ENCODE measurements at regions not wholly inside any gene's neighbourhood (a gene's known extent, or its start where the extent isn't known, plus 50 kb on each side); places are given as distances from the start of the nearest gene placed in this dataset.

GRCh38 chr5:171568389-171568788 lies 148.9 kb downstream of the FGF18 start:
- WGBS (ENCODE audit: extremely low coverage, insufficient coverage, insufficient read length): no CpG with 5 or more reads among the region's 1 CpG
- Histone ChIP-seq H4K12ac (ENCODE audit: low read depth, low read length) (no peak overlapping the region), H3K4me1 (ENCODE audit: control insufficient read depth in 1 of 2, insufficient read depth in 2 of 2, low read length in 2 of 2) (no peaks in the 10 kb centered on the region), H3K9me3 (ENCODE audit: insufficient read depth, low read depth, low read length) (no peaks in the 10 kb centered on the region), H2BK12ac (ENCODE audit: low read length) (no peak overlapping the region), H3K4me2 (ENCODE audit: low read length) (no peak overlapping the region), H3K36me3 (ENCODE audit: control insufficient read depth in 1 of 2, insufficient read depth in 2 of 2, low read length in 2 of 2) (no peaks in the 10 kb centered on the region), H4K8ac (ENCODE audit: low read depth, low read length) (no peak overlapping the region), H3K27ac (ENCODE audit: low read depth, low read length) (no peak overlapping the region), H3K79me1 (ENCODE audit: low read length) (no peaks in the 10 kb centered on the region), H2BK5ac (ENCODE audit: low read depth, low read length, poor library complexity) (no peak overlapping the region), H3K14ac (ENCODE audit: low read length) (no peak overlapping the region), H3K4ac (ENCODE audit: low read depth, low read length) (no peak overlapping the region), H3K23ac (ENCODE audit: low read length) (no peak overlapping the region), H2AK5ac (ENCODE audit: low read length) (no peak overlapping the region), H2BK120ac (ENCODE audit: insufficient read depth, low read length, poor library complexity) (no peak overlapping the region), H3K27me3 (ENCODE audit: insufficient read depth, low read length) (no peaks in the 10 kb centered on the region), H3K18ac (ENCODE audit: low read length) (no peak overlapping the region), H3K79me2 (ENCODE audit: control insufficient read depth, insufficient read depth, low read length, poor library complexity) (no peaks in the 10 kb centered on the region), H3K4me3 (ENCODE audit: low read depth, low read length) (no peak overlapping the region), H2AFZ (ENCODE audit: insufficient read depth, low read length, poor library complexity) (no peak overlapping the region), H4K91ac (ENCODE audit: low read depth, low read length) (no peak overlapping the region), H3K9ac (ENCODE audit: low read length) (no peak overlapping the region)
- no peak for DNase-seq

- H3K79me1 ChIP-seq (ENCODE audit: low read length): no peaks in the 10 kb centered on the region
- H2BK12ac ChIP-seq (ENCODE audit: low read length): no peak overlapping the region
- no peaks in the 10 kb centered on the region for H3K9me3 ChIP-seq (ENCODE audit: insufficient read depth, low read depth, low read length)
- no peak for DNase-seq
- H3K4me1 ChIP-seq (ENCODE audit: control insufficient read depth in 1 of 2, insufficient read depth in 2 of 2, low read length in 2 of 2): no peaks in the 10 kb centered on the region
- no peak overlapping the region for H3K18ac ChIP-seq (ENCODE audit: low read length)
- H3K27me3 ChIP-seq (ENCODE audit: insufficient read depth, low read length): no peaks in the 10 kb centered on the region
- H3K27ac ChIP-seq (ENCODE audit: low read depth, low read length): no peak overlapping the region
- H2AK5ac ChIP-seq (ENCODE audit: low read length): no peak overlapping the region
- H4K12ac ChIP-seq (ENCODE audit: low read depth, low read length): no peak overlapping the region
- no CpG with 5 or more reads among the region's 1 CpG for WGBS (ENCODE audit: extremely low coverage, insufficient coverage, insufficient read length)
- no peak overlapping the region for H3K4ac ChIP-seq (ENCODE audit: low read depth, low read length)
- no peak overlapping the region for H3K4me2 ChIP-seq (ENCODE audit: low read length)
- H3K4me3 ChIP-seq (ENCODE audit: low read depth, low read length): no peak overlapping the region
- H4K91ac ChIP-seq (ENCODE audit: low read depth, low read length): no peak overlapping the region
- H3K14ac ChIP-seq (ENCODE audit: low read length): no peak overlapping the region
- H3K36me3 ChIP-seq (ENCODE audit: control insufficient read depth in 1 of 2, insufficient read depth in 2 of 2, low read length in 2 of 2): no peaks in the 10 kb centered on the region
- no peaks in the 10 kb centered on the region for H3K79me2 ChIP-seq (ENCODE audit: control insufficient read depth, insufficient read depth, low read length, poor library complexity)
- no peak overlapping the region for H2BK5ac ChIP-seq (ENCODE audit: low read depth, low read length, poor library complexity)
- no peak overlapping the region for H3K9ac ChIP-seq (ENCODE audit: low read length)
- no peak overlapping the region for H2AFZ ChIP-seq (ENCODE audit: insufficient read depth, low read length, poor library complexity)
- no peak overlapping the region for H3K23ac ChIP-seq (ENCODE audit: low read length)
- no peak overlapping the region for H2BK120ac ChIP-seq (ENCODE audit: insufficient read depth, low read length, poor library complexity)
- H4K8ac ChIP-seq (ENCODE audit: low read depth, low read length): no peak overlapping the region
These were observed 149.7 kb downstream of the FGF18 start for GRCh38 chr5:171569065-171569712.

GRCh38 chr5:171570244-171570825 lies 150.9 kb downstream of the FGF18 start:
- Histone ChIP-seq H4K91ac (ENCODE audit: low read depth, low read length) (no peak overlapping the region), H3K79me2 (ENCODE audit: control insufficient read depth, insufficient read depth, low read length, poor library complexity) (no peaks in the 10 kb centered on the region), H4K8ac (ENCODE audit: low read depth, low read length) (no peak overlapping the region), H3K27ac (ENCODE audit: low read depth, low read length) (no peak overlapping the region), H2BK12ac (ENCODE audit: low read length) (no peak overlapping the region), H3K9ac (ENCODE audit: low read length) (no peak overlapping the region), H2AK5ac (ENCODE audit: low read length) (no peak overlapping the region), H2AFZ (ENCODE audit: insufficient read depth, low read length, poor library complexity) (no peak overlapping the region), H3K79me1 (ENCODE audit: low read length) (no peaks in the 10 kb centered on the region), H3K4me2 (ENCODE audit: low read length) (no peak overlapping the region), H3K18ac (ENCODE audit: low read length) (no peak overlapping the region), H2BK5ac (ENCODE audit: low read depth, low read length, poor library complexity) (no peak overlapping the region), H3K14ac (ENCODE audit: low read length) (no peak overlapping the region), H2BK120ac (ENCODE audit: insufficient read depth, low read length, poor library complexity) (no peak overlapping the region), H3K4me1 (ENCODE audit: control insufficient read depth in 1 of 2, insufficient read depth in 2 of 2, low read length in 2 of 2) (no peaks in the 10 kb centered on the region), H3K23ac (ENCODE audit: low read length) (no peak overlapping the region), H3K9me3 (ENCODE audit: insufficient read depth, low read depth, low read length) (no peaks in the 10 kb centered on the region), H3K36me3 (ENCODE audit: control insufficient read depth in 1 of 2, insufficient read depth in 2 of 2, low read length in 2 of 2) (no peaks in the 10 kb centered on the region), H3K27me3 (ENCODE audit: insufficient read depth, low read length) (no peaks in the 10 kb centered on the region), H3K4me3 (ENCODE audit: low read depth, low read length) (no peak overlapping the region), H4K12ac (ENCODE audit: low read depth, low read length) (no peak overlapping the region), H3K4ac (ENCODE audit: low read depth, low read length) (no peak overlapping the region)
- no CpG with 5 or more reads among the region's 2 CpGs for WGBS (ENCODE audit: extremely low coverage, insufficient coverage, insufficient read length)
- DNase-seq: no peak

GRCh38 chr5:171571663-171572062 lies 152.2 kb downstream of the FGF18 start:
- H3K27me3 ChIP-seq (ENCODE audit: insufficient read depth, low read length): no peaks in the 10 kb centered on the region
- no peak overlapping the region for H3K18ac ChIP-seq (ENCODE audit: low read length)
- no CpG with 5 or more reads among the region's 3 CpGs for WGBS (ENCODE audit: extremely low coverage, insufficient coverage, insufficient read length)
- no peaks in the 10 kb centered on the region for H3K36me3 ChIP-seq (ENCODE audit: control insufficient read depth in 1 of 2, insufficient read depth in 2 of 2, low read length in 2 of 2)
- no peak overlapping the region for H2BK120ac ChIP-seq (ENCODE audit: insufficient read depth, low read length, poor library complexity)
- H3K4ac ChIP-seq (ENCODE audit: low read depth, low read length): no peak overlapping the region
- H4K8ac ChIP-seq (ENCODE audit: low read depth, low read length): no peak overlapping the region
- H3K9ac ChIP-seq (ENCODE audit: low read length): no peak overlapping the region
- H3K79me1 ChIP-seq (ENCODE audit: low read length): no peaks in the 10 kb centered on the region
- no peak overlapping the region for H4K91ac ChIP-seq (ENCODE audit: low read depth, low read length)
- H3K4me3 ChIP-seq (ENCODE audit: low read depth, low read length): no peak overlapping the region
- H3K14ac ChIP-seq (ENCODE audit: low read length): no peak overlapping the region
- DNase-seq: no peak
- H2BK12ac ChIP-seq (ENCODE audit: low read length): no peak overlapping the region
- no peak overlapping the region for H2AK5ac ChIP-seq (ENCODE audit: low read length)
- H3K79me2 ChIP-seq (ENCODE audit: control insufficient read depth, insufficient read depth, low read length, poor library complexity): no peaks in the 10 kb centered on the region
- H3K27ac ChIP-seq (ENCODE audit: low read depth, low read length): no peak overlapping the region
- H2BK5ac ChIP-seq (ENCODE audit: low read depth, low read length, poor library complexity): no peak overlapping the region
- no peak overlapping the region for H3K23ac ChIP-seq (ENCODE audit: low read length)
- H3K4me2 ChIP-seq (ENCODE audit: low read length): no peak overlapping the region
- H4K12ac ChIP-seq (ENCODE audit: low read depth, low read length): no peak overlapping the region
- no peaks in the 10 kb centered on the region for H3K9me3 ChIP-seq (ENCODE audit: insufficient read depth, low read depth, low read length)
- H3K4me1 ChIP-seq (ENCODE audit: control insufficient read depth in 1 of 2, insufficient read depth in 2 of 2, low read length in 2 of 2): no peaks in the 10 kb centered on the region
- no peak overlapping the region for H2AFZ ChIP-seq (ENCODE audit: insufficient read depth, low read length, poor library complexity)
